ENCODE measurements at regions not wholly inside any gene's neighbourhood (a gene's known extent, or its start where the extent isn't known, plus 50 kb on each side); places are given as distances from the start of the nearest gene placed in this dataset.

DNA sequence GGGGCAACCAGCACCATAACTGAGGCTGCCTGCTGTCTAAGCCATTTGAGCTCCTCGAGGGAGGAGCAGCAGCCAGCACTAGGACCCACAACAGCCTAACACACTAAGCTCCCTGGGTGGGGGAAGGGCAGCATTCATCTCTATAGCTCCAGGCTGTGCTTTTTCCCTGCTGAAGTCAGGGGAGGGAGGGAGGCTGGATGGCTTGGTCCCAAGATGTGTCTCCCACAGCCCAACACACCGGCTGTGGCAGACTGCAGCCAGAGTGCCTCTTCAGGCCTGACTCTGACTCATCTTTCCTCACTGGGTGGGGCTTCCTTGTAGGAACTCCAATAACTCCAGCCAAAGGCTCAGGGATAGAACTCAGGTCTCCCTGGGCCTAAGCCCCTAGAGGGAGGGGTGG, 296.3 kb downstream of the PRDM2 start:
- H3K4me1 ChIP-seq: no peaks in the 10 kb centered on the region
- H3K9me3 ChIP-seq: peaks cover 2 to 9% of the 10 kb centered on the region in 2 donors
- no peak overlapping the region for H3K4me3 ChIP-seq
- no peaks in the 10 kb centered on the region for H3K36me3 ChIP-seq
- H3K27me3 ChIP-seq: no peaks in the 10 kb centered on the region
- 78% methylated on average over 2 of the region's 2 CpGs; no CpG with 5 or more reads in 1 of the 2 donors for WGBS, 2 donors (ENCODE audit: low coverage in 1 of 2)
- DNase-seq: no peak
- in situ Hi-C loops (cut with MboI; ENCODE audit: low pct_ligation_motif_present in 1 of 4, low pct_unique_long_range_greater_than_20kb in 1 of 4, low sequenced_read_pairs in 3 of 4): no loop called here
- TF ChIP-seq, protein P1, sequence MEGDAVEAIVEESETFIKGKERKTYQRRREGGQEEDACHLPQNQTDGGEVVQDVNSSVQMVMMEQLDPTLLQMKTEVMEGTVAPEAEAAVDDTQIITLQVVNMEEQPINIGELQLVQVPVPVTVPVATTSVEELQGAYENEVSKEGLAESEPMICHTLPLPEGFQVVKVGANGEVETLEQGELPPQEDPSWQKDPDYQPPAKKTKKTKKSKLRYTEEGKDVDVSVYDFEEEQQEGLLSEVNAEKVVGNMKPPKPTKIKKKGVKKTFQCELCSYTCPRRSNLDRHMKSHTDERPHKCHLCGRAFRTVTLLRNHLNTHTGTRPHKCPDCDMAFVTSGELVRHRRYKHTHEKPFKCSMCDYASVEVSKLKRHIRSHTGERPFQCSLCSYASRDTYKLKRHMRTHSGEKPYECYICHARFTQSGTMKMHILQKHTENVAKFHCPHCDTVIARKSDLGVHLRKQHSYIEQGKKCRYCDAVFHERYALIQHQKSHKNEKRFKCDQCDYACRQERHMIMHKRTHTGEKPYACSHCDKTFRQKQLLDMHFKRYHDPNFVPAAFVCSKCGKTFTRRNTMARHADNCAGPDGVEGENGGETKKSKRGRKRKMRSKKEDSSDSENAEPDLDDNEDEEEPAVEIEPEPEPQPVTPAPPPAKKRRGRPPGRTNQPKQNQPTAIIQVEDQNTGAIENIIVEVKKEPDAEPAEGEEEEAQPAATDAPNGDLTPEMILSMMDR (IDR thresholded peaks at IDR 0.05): no peak
- TF ChIP-seq POLR2AphosphoS5 (IDR thresholded peaks at IDR 0.05): no peak
- TF ChIP-seq POLR2A (IDR thresholded peaks at IDR 0.05): no peak
- TF ChIP-seq EP300 (IDR thresholded peaks at IDR 0.05; ENCODE audit: low read depth): no peak
- intact Hi-C loops (cut with DNase I; ENCODE audit: low total_unique reads): no loop called here
- H3K27ac ChIP-seq: no peak overlapping the region

GRCh38 chr1:14003552-14003951, 303.6 kb downstream of the PRDM2 start:
- 10 to 25% methylated on average over 1 of the region's 1 CpG for WGBS, 2 donors (ENCODE audit: low coverage in 1 of 2)
- H3K9me3 ChIP-seq: peaks cover 7 to 9% of the 10 kb centered on the region in 2 donors
- no peak for DNase-seq
- H3K27ac ChIP-seq: no peak overlapping the region
- in situ Hi-C loops (cut with MboI; ENCODE audit: low pct_ligation_motif_present in 1 of 4, low pct_unique_long_range_greater_than_20kb in 1 of 4, low sequenced_read_pairs in 3 of 4): no loop called here
- TF ChIP-seq POLR2A (IDR thresholded peaks at IDR 0.05) (no peak), POLR2AphosphoS5 (IDR thresholded peaks at IDR 0.05) (no peak), EP300 (IDR thresholded peaks at IDR 0.05; ENCODE audit: low read depth) (no peak)
- TF ChIP-seq, protein P1 (IDR thresholded peaks at IDR 0.05): no peak
- no peak overlapping the region for H3K4me3 ChIP-seq
- H3K27me3 ChIP-seq: no peaks in the 10 kb centered on the region
- no peaks in the 10 kb centered on the region for H3K36me3 ChIP-seq
- intact Hi-C loops (cut with DNase I; ENCODE audit: low total_unique reads): no loop called here
- no peaks in the 10 kb centered on the region for H3K4me1 ChIP-seq

- H3K27me3 ChIP-seq: no peaks in the 10 kb centered on the region
- no peak overlapping the region for H3K27ac ChIP-seq
- H3K36me3 ChIP-seq: no peaks in the 10 kb centered on the region
- no peak for DNase-seq
- H3K9me3 ChIP-seq: no peaks in the 10 kb centered on the region
- in situ Hi-C loops (cut with MboI; ENCODE audit: low pct_ligation_motif_present in 1 of 4, low pct_unique_long_range_greater_than_20kb in 1 of 4, low sequenced_read_pairs in 3 of 4) (no loop called here), intact Hi-C loops (cut with DNase I; ENCODE audit: low total_unique reads) (no loop called here)
- H3K4me3 ChIP-seq: no peak overlapping the region
- WGBS, 2 donors (ENCODE audit: low coverage in 1 of 2): 73 to 74% methylated on average over 3 of the region's 3 CpGs
- no peaks in the 10 kb centered on the region for H3K4me1 ChIP-seq
- TF ChIP-seq, protein P1 (IDR thresholded peaks at IDR 0.05): no peak
- no peak for TF ChIP-seq POLR2AphosphoS5 (IDR thresholded peaks at IDR 0.05)
- no peak for TF ChIP-seq EP300 (IDR thresholded peaks at IDR 0.05; ENCODE audit: low read depth)
- no peak for TF ChIP-seq POLR2A (IDR thresholded peaks at IDR 0.05)
Observed at GRCh38 chr1:14009582-14009981, 309.6 kb downstream of the PRDM2 start.

DNA sequence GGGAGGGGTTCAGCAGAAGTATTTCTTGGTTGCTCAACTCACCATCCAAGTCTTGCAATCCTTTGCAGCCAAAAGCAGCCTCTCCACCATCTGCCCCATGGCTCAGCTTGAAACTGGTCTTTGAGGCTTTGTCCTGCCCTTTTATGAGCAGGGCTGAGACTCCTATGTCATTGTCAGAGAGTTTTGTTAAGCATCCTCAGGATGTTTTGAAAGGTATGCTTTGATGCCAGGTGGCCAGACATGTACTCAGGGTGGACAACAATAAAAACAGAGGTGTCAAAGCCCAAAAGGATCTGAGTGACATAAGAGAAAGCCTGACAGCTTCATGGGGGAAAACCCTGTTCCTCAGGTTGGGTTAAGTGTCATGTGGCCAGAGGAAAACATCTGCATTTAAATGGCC, 310.5 kb downstream of the PRDM2 start:
- intact Hi-C loops (cut with DNase I; ENCODE audit: low total_unique reads): no loop called here
- Histone ChIP-seq H3K9me3 (no peaks in the 10 kb centered on the region), H3K4me3 (no peak overlapping the region), H3K36me3 (no peaks in the 10 kb centered on the region), H3K27ac (no peak overlapping the region), H3K27me3 (no peaks in the 10 kb centered on the region), H3K4me1 (no peaks in the 10 kb centered on the region)
- in situ Hi-C loops (cut with MboI; ENCODE audit: low pct_ligation_motif_present in 1 of 4, low pct_unique_long_range_greater_than_20kb in 1 of 4, low sequenced_read_pairs in 3 of 4): no loop called here
- no peak for TF ChIP-seq POLR2A (IDR thresholded peaks at IDR 0.05)
- no peak for TF ChIP-seq EP300 (IDR thresholded peaks at IDR 0.05; ENCODE audit: low read depth)
- no peak for DNase-seq

DNA sequence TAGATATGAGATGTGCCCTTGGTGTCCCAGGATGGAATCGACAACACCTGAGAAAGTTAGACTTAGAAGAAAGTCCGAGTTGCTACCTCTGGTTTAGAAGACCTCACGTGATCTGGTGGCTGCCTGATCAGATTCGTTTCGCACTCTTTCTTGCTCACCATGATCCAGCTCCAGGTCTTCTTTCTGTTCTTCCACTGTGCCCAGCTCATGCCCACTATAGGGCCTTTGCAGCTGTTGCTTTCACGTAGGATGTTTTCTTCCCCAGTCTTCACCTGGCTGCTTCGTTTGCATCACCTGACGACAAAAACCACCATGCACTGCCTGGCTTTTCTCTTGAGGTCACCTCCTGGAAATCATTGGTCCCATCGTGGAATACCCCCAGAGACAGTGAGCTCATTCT, 311.1 kb downstream of the PRDM2 start:
- no peak for DNase-seq
- no peaks in the 10 kb centered on the region for H3K4me1 ChIP-seq
- whole genome bisulfite sequencing, 2 donors (ENCODE audit: low coverage in 1 of 2): 82 to 83% methylated on average over 5 to 9 of the region's 9 CpGs
- no peak overlapping the region for H3K27ac ChIP-seq
- no peak overlapping the region for H3K4me3 ChIP-seq
- in situ Hi-C loops (cut with MboI; ENCODE audit: low pct_ligation_motif_present in 1 of 4, low pct_unique_long_range_greater_than_20kb in 1 of 4, low sequenced_read_pairs in 3 of 4) (no loop called here), intact Hi-C loops (cut with DNase I; ENCODE audit: low total_unique reads) (no loop called here)
- no peaks in the 10 kb centered on the region for H3K36me3 ChIP-seq
- TF ChIP-seq POLR2AphosphoS5 (IDR thresholded peaks at IDR 0.05) (no peak), EP300 (IDR thresholded peaks at IDR 0.05; ENCODE audit: low read depth) (no peak)
- H3K27me3 ChIP-seq: no peaks in the 10 kb centered on the region
- H3K9me3 ChIP-seq: no peaks in the 10 kb centered on the region
